ENCODE measurements at regions not wholly inside any gene's neighbourhood (a gene's known extent, or its start where the extent isn't known, plus 50 kb on each side); places are given as distances from the start of the nearest gene placed in this dataset.

DNA sequence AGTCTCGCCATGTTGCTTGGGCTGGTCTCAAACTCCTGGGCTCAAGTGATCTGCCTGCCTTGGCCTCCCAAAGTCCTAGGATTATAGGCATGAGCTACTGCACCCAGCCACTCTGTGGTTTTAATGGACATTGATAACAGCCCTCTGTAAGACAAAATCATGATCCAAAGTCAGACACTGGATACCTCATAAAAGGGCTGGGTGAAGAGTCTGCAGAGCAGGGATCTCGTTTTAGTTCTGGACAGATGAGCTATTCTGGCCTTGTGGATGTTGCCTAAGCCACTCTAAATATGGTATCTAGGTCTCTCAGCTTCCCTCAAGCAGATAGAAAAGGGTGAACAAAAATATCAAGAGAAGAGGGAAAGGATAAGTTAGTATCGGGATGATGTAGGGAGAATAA, 133.4 kb upstream of the OSMR start:
- 88 to 89% methylated on average over 3 of the region's 3 CpGs for WGBS, 2 experiments (ENCODE audit: low coverage in 1 of 2, low lambda C conversion rate in 2 of 2, missing lambda C conversion rate in 2 of 2)
- no peak for TF ChIP-seq EZH2 (IDR thresholded peaks at IDR 0.05; ENCODE audit: insufficient read depth, poor library complexity, severe bottlenecking)
- TF ChIP-seq EZH2phosphoT487 (IDR thresholded peaks at IDR 0.05; ENCODE audit: insufficient read depth, low read depth): no peak
- no peak for DNase-seq

DNA sequence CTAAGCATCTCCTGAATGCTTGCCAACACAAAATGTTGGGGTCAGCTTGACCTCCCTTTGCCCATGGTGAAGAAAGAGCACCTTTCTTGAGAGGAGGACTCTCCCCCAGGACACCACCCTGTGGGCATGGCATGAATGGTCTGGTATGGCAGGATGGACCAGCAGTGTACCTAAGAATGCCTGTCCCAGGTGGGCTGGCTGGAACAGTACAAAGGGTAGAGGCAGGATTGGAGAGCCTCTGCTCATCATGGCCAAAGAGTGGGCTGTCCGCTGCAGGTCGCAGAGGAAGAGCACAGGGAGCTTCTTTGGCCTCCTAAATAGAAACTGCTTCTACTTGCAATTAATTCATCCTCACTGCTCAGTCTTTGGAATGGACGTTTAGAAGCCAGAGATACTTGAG, 131.6 kb upstream of the OSMR start:
- Histone ChIP-seq H3K9ac (no peak overlapping the region), H2AFZ (no peak overlapping the region), H3K9me3 (ENCODE audit: low read depth) (no peaks in the 10 kb centered on the region), H4K20me1 (ENCODE audit: insufficient read depth) (no peaks in the 10 kb centered on the region), H3K4me2 (ENCODE audit: unreplicated experiment) (no peak overlapping the region), H3K27me3 (replicated peaks; ENCODE audit: insufficient read depth) (no peaks in the 10 kb centered on the region), H3K27ac (no peak overlapping the region), H3K4me1 (ENCODE audit: insufficient read depth) (peaks cover 16% of the 10 kb centered on the region), H3K36me3 (ENCODE audit: low read depth) (no peaks in the 10 kb centered on the region), H3K79me2 (ENCODE audit: insufficient read depth) (no peaks in the 10 kb centered on the region), H3F3A (ENCODE audit: insufficient read depth) (peaks cover 15% of the 10 kb centered on the region; the same call in 1 of the 2 replicates), H3K4me3 (no peak overlapping the region), H3K9me2 (ENCODE audit: insufficient read depth) (no peaks in the 10 kb centered on the region)
- WGBS, 2 experiments (ENCODE audit: low coverage in 1 of 2, low lambda C conversion rate in 2 of 2, missing lambda C conversion rate in 2 of 2): 66 to 81% methylated on average over 3 of the region's 3 CpGs
- TF ChIP-seq EZH2 (IDR thresholded peaks at IDR 0.05; ENCODE audit: insufficient read depth, poor library complexity, severe bottlenecking): no peak
- TF ChIP-seq EZH2phosphoT487 (IDR thresholded peaks at IDR 0.05; ENCODE audit: insufficient read depth, low read depth): no peak
- no peak for DNase-seq
- in situ Hi-C loops (cut with MboI): no loop called here

More for the DNA sequence above, 133.4 kb upstream of the OSMR start:
- no peak overlapping the region for H2AFZ ChIP-seq
- in situ Hi-C loops (cut with MboI): no loop called here
- no peaks in the 10 kb centered on the region for H3K27me3 ChIP-seq (replicated peaks; ENCODE audit: insufficient read depth)
- H3K9me2 ChIP-seq (ENCODE audit: insufficient read depth): no peaks in the 10 kb centered on the region
- no peaks in the 10 kb centered on the region for H4K20me1 ChIP-seq (ENCODE audit: insufficient read depth)
- H3K9me3 ChIP-seq (ENCODE audit: low read depth): no peaks in the 10 kb centered on the region
- H3K4me2 ChIP-seq (ENCODE audit: unreplicated experiment): no peak overlapping the region
- peaks cover 8% of the 10 kb centered on the region; the same call in 1 of the 2 replicates for H3F3A ChIP-seq (ENCODE audit: insufficient read depth)
- H3K4me3 ChIP-seq: no peak overlapping the region
- H3K79me2 ChIP-seq (ENCODE audit: insufficient read depth): no peaks in the 10 kb centered on the region
- H3K36me3 ChIP-seq (ENCODE audit: low read depth): no peaks in the 10 kb centered on the region
- H3K4me1 ChIP-seq (ENCODE audit: insufficient read depth): 0 out of 2 replicates have a peak, but pooled peaks cover 11% of the 10 kb centered on the region
- H3K27ac ChIP-seq: no peak overlapping the region
- H3K9ac ChIP-seq: no peak overlapping the region

DNA sequence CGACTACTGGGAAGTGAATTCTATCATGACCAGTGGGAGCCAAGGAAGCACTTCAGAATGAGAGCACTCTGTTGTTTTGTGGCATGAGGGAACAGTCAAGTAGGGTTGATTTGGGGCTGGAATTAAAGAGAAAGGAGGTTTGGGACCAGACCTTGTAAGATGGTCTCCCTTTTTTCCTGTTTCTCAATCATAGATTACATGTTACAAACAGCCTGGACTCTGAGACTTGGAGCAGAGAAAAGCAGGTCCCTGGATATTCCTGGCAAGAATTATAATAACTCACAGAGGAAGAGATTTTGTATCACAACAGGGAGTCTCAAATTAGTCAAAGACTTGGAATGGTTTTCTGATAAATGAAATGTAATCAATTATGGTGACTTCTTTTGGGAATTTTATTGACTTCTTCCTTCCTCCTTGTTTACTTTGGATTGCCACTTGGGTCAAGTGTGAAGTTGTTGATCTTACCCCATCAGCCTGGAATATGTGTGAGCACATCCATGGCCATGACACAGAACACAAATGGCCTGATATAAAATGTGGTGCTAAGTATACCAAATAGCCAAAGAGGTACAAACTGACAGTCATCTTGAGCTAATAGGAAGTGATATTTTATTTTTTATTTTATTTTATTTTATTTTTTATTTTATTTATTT, 131.0 kb upstream of the OSMR start:
- Histone ChIP-seq H4K20me1 (ENCODE audit: insufficient read depth) (no peaks in the 10 kb centered on the region), H3K4me1 (ENCODE audit: insufficient read depth) (peaks cover 18% of the 10 kb centered on the region), H3K27me3 (replicated peaks; ENCODE audit: insufficient read depth) (no peaks in the 10 kb centered on the region), H3K9me3 (ENCODE audit: low read depth) (no peaks in the 10 kb centered on the region), H3K79me2 (ENCODE audit: insufficient read depth) (no peaks in the 10 kb centered on the region), H3K9me2 (ENCODE audit: insufficient read depth) (no peaks in the 10 kb centered on the region), H3K36me3 (ENCODE audit: low read depth) (no peaks in the 10 kb centered on the region), H3F3A (ENCODE audit: insufficient read depth) (peaks cover 19% of the 10 kb centered on the region; the same call in 1 of the 2 replicates), H3K9ac (no peak overlapping the region), H3K4me2 (ENCODE audit: unreplicated experiment) (no peak overlapping the region), H3K27ac (no peak overlapping the region), H3K4me3 (no peak overlapping the region), H2AFZ (no peak overlapping the region)
- no peak for DNase-seq
- WGBS, 2 experiments (ENCODE audit: low coverage in 1 of 2, low lambda C conversion rate in 2 of 2, missing lambda C conversion rate in 2 of 2): 44 to 55% methylated on average over 1 of the region's 1 CpG
- in situ Hi-C loops (cut with MboI): no loop called here
- TF ChIP-seq EZH2 (IDR thresholded peaks at IDR 0.05; ENCODE audit: insufficient read depth, poor library complexity, severe bottlenecking): no peak
- TF ChIP-seq EZH2phosphoT487 (IDR thresholded peaks at IDR 0.05; ENCODE audit: insufficient read depth, low read depth): no peak

DNA sequence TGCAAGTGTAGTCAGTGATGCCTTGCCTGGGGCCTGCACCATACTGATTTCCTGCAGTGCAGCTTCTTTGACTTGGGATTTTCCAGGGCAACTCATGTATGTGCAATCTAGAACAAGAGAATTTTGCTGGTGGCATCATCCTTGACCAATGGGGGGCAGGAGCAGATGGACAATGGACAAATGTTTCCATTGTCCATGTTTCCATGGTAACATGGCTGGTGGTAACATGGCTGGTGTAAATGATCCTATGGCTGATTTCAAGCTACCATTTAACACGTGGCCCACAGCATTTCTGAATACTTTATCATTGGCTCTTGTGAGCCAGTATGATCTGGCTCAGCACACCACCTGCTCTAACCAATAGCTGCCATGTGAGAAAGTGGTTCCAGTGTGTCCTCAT, 130.1 kb upstream of the OSMR start:
- no peak for TF ChIP-seq EZH2 (IDR thresholded peaks at IDR 0.05; ENCODE audit: insufficient read depth, poor library complexity, severe bottlenecking)
- TF ChIP-seq EZH2phosphoT487 (IDR thresholded peaks at IDR 0.05; ENCODE audit: insufficient read depth, low read depth): no peak

More for the DNA sequence above, 130.1 kb upstream of the OSMR start:
- peaks cover 16% of the 10 kb centered on the region for H3K4me1 ChIP-seq (ENCODE audit: insufficient read depth)
- H4K20me1 ChIP-seq (ENCODE audit: insufficient read depth): no peaks in the 10 kb centered on the region
- WGBS, 2 experiments (ENCODE audit: low coverage in 1 of 2, low lambda C conversion rate in 2 of 2, missing lambda C conversion rate in 2 of 2): 82 to 88% methylated on average over 1 of the region's 1 CpG
- H3K27me3 ChIP-seq (replicated peaks; ENCODE audit: insufficient read depth): no peaks in the 10 kb centered on the region
- DNase-seq: peak; percentile 24
- H3K9me3 ChIP-seq (ENCODE audit: low read depth): no peaks in the 10 kb centered on the region
- in situ Hi-C loops (cut with MboI): no loop called here
- no peaks in the 10 kb centered on the region for H3K9me2 ChIP-seq (ENCODE audit: insufficient read depth)
- no peak overlapping the region for H2AFZ ChIP-seq
- no peaks in the 10 kb centered on the region for H3K79me2 ChIP-seq (ENCODE audit: insufficient read depth)
- H3K9ac ChIP-seq: no peak overlapping the region
- H3K4me2 ChIP-seq (ENCODE audit: unreplicated experiment): no peak overlapping the region
- H3F3A ChIP-seq (ENCODE audit: insufficient read depth): peaks cover 13% of the 10 kb centered on the region; the same call in 1 of the 2 replicates
- no peak overlapping the region for H3K4me3 ChIP-seq
- H3K36me3 ChIP-seq (ENCODE audit: low read depth): no peaks in the 10 kb centered on the region
- no peak overlapping the region for H3K27ac ChIP-seq
